Caco-2 (cell line): ENCODE measurements at regions not wholly inside any gene's neighbourhood (a gene's known extent, or its start where the extent isn't known, plus 50 kb on each side); places are given as distances from the start of the nearest gene placed in this dataset.

ENCODE experiments used
- BruUV-seq: library from RNA; stranded (reverse); fragments of 400-500 nt; replicated peaks from 2 replicates; lab custom pipeline; 2021; lab: Mats Ljungman, UMichigan
- CTCF ChIA-PET: fragments of 300-600 bp; sonication (Branson Sonifier 250); formaldehyde crosslinking; loops from one replicate; lab custom pipeline; 2022; ENCODE audit warnings: antibody characterized with exemption; lab: Charles Lee
- POLR2A ChIA-PET: fragments of 300-600 bp; sonication (Branson Sonifier 250); formaldehyde crosslinking; loops from one replicate; lab custom pipeline; 2022; ENCODE audit warnings: antibody characterized with exemption; lab: Charles Lee
- DNase-seq, 2 experiments: peaks; one replicate each; pipeline versions ENCODE4 v3.0.0 to v3.0.0-alpha.2; 2020 to 2022
- H3K27me3 ChIP-seq: replicated peaks from 2 replicates; pipeline ENCODE4 v1.6.0; 2011; ENCODE audit warnings: low read length; ENCODE audit not compliant: control insufficient read depth, insufficient read depth
- H3K36me3 ChIP-seq: 2 replicates; pipeline ENCODE4 v1.5.1; 2011; ENCODE audit warnings: low read length; ENCODE audit not compliant: control insufficient read depth, insufficient read depth
- H3K4me1 ChIP-seq: fragments of 250-450 bp; sonication (Bioruptor Pico); 2 replicates; pipeline ENCODE4 v1.5.1; 2020; ENCODE audit warnings: mild to moderate bottlenecking
- H3K4me3 ChIP-seq: 2 replicates; pipeline ENCODE4 v1.5.1; 2011; ENCODE audit warnings: low read depth, mild to moderate bottlenecking, control low read depth, low read length
- H3K9me3 ChIP-seq: fragments of 250-450 bp; sonication (Bioruptor Pico); 2 replicates; pipeline ENCODE4 v1.5.1; 2020; ENCODE audit warnings: mild to moderate bottlenecking, moderate library complexity
- H3K27ac Mint-ChIP-seq: one replicate; pipeline ENCODE4 v1.8.0; 2022; ENCODE audit warnings: mixed read lengths; ENCODE audit not compliant: unreplicated experiment
- H3K27me3 Mint-ChIP-seq: one replicate; pipeline ENCODE4 v1.8.0; 2022; ENCODE audit warnings: mixed read lengths; ENCODE audit not compliant: insufficient read depth, unreplicated experiment
- H3K36me3 Mint-ChIP-seq: one replicate; pipeline ENCODE4 v1.8.0; 2022; ENCODE audit warnings: mild to moderate bottlenecking, mixed read lengths; ENCODE audit not compliant: insufficient read depth, unreplicated experiment
- H3K4me1 Mint-ChIP-seq: one replicate; pipeline ENCODE4 v1.8.0; 2022; ENCODE audit warnings: low read depth, mixed read lengths; ENCODE audit not compliant: unreplicated experiment
- H3K4me3 Mint-ChIP-seq: one replicate; pipeline ENCODE4 v1.8.0; 2022; ENCODE audit warnings: mild to moderate bottlenecking, moderate library complexity, mixed read lengths; ENCODE audit not compliant: unreplicated experiment
- H3K9me3 Mint-ChIP-seq: one replicate; pipeline ENCODE4 v1.8.0; 2022; ENCODE audit warnings: mixed read lengths; ENCODE audit not compliant: unreplicated experiment
- intact Hi-C: fragments of 100-400 bp; cut with micrococcal nuclease; formaldehyde crosslinking; loops from one replicate; pipeline ENCODE4 v1.10.0; 2022; ENCODE audit not compliant: unreplicated experiment
- TF ChIP-seq, protein P1 (sequence below), 2 experiments: fragments of 200-600 bp in 1 of 2; IDR thresholded peaks; 1 replicate in 1 of 2; 2 replicates in 1 of 2; pipeline versions ENCODE4 v1.5.1 to v1.8.0; 2011 to 2022; ENCODE audit warnings: antibody characterized with exemption in 1 of 2, control low read depth in 1 of 2, inconsistent platforms in 1 of 2, low read depth in 1 of 2, low read length in 1 of 2, mild to moderate bottlenecking in 1 of 2, moderate library complexity in 1 of 2; ENCODE audit not compliant: insufficient read depth in 1 of 2, severe bottlenecking in 1 of 2, unreplicated experiment in 1 of 2

DNA sequence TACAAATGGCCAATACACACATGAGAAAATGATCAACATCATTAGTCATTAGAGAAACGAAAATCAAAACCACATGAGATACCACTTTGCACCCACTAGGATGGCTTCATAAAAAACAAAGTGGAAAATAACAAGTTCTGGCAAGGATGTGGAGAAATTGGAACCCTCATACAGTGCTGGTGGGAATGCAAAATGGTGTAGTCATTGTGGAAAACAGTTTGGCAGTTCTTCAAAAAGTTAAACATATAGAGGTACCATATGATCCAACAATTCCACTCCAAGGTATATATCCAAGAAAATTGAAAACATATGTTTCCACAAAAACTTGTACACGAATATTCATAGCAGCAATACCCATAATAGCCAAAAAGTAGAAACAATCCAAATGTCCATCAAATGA, 231.6 kb upstream of the CSF3R start:
- intact Hi-C loops = no loop called here
- H3K9me3 ChIP-seq = no peaks in the 10 kb centered on the region
- no peak for DNase-seq
- H3K9me3 Mint-ChIP-seq = no peaks in the 10 kb centered on the region
- no peaks in the 10 kb centered on the region for H3K27me3 ChIP-seq
- no peak overlapping the region for H3K4me3 Mint-ChIP-seq
- BruUV-seq = no TSS peak
- CTCF ChIA-PET = no interaction called here
- POLR2A ChIA-PET = no interaction called here
- H3K27ac Mint-ChIP-seq = no peak overlapping the region
- no peaks in the 10 kb centered on the region for H3K36me3 Mint-ChIP-seq
- H3K4me1 ChIP-seq = no peaks in the 10 kb centered on the region
- H3K27me3 Mint-ChIP-seq = peaks cover 6% of the 10 kb centered on the region
- no peaks in the 10 kb centered on the region for H3K4me1 Mint-ChIP-seq
- TF ChIP-seq, protein P1, sequence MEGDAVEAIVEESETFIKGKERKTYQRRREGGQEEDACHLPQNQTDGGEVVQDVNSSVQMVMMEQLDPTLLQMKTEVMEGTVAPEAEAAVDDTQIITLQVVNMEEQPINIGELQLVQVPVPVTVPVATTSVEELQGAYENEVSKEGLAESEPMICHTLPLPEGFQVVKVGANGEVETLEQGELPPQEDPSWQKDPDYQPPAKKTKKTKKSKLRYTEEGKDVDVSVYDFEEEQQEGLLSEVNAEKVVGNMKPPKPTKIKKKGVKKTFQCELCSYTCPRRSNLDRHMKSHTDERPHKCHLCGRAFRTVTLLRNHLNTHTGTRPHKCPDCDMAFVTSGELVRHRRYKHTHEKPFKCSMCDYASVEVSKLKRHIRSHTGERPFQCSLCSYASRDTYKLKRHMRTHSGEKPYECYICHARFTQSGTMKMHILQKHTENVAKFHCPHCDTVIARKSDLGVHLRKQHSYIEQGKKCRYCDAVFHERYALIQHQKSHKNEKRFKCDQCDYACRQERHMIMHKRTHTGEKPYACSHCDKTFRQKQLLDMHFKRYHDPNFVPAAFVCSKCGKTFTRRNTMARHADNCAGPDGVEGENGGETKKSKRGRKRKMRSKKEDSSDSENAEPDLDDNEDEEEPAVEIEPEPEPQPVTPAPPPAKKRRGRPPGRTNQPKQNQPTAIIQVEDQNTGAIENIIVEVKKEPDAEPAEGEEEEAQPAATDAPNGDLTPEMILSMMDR (IDR thresholded peaks at IDR 0.05; ENCODE audit: insufficient read depth in 1 of 2, low read depth in 1 of 2, low read length in 1 of 2, severe bottlenecking in 1 of 2, unreplicated experiment in 1 of 2) = no peak
- H3K36me3 ChIP-seq = no peaks in the 10 kb centered on the region
- no peak overlapping the region for H3K4me3 ChIP-seq

DNA sequence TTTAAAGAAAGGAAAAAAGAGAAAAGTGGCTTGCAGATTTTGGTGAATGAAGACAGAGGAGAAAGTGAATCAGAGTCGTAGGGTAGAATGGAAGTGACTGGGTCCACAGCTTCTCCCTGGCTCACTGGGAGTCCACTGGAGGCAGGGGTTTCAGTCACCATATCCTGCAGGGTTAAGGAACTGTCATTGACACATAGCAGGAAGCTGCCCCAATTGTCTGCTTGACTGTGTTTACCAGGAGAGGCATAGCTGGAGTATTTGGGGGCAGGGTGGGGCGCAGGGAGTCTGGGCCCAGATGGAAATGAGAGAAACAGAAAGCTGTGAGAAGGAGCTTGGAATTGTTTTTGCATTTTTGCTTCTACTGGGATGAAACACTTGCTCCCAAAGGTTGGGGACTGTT, 228.8 kb upstream of the CSF3R start:
- Histone ChIP-seq H3K4me3 (no peak overlapping the region), H3K4me1 (no peaks in the 10 kb centered on the region), H3K27me3 (no peaks in the 10 kb centered on the region), H3K9me3 (no peaks in the 10 kb centered on the region), H3K36me3 (no peaks in the 10 kb centered on the region)
- Mint-ChIP-seq H3K27me3 (peaks cover 11% of the 10 kb centered on the region), H3K27ac (no peak overlapping the region), H3K4me3 (no peak overlapping the region), H3K36me3 (no peaks in the 10 kb centered on the region), H3K4me1 (no peaks in the 10 kb centered on the region), H3K9me3 (no peaks in the 10 kb centered on the region)
- TF ChIP-seq, protein P1 (IDR thresholded peaks at IDR 0.05; ENCODE audit: insufficient read depth in 1 of 2, low read depth in 1 of 2, low read length in 1 of 2, severe bottlenecking in 1 of 2, unreplicated experiment in 1 of 2) = no peak
- DNase-seq = no peak
- ChIA-PET CTCF (no interaction called here), POLR2A (no interaction called here)
- BruUV-seq = no TSS peak
- intact Hi-C loops = no loop called here

DNA sequence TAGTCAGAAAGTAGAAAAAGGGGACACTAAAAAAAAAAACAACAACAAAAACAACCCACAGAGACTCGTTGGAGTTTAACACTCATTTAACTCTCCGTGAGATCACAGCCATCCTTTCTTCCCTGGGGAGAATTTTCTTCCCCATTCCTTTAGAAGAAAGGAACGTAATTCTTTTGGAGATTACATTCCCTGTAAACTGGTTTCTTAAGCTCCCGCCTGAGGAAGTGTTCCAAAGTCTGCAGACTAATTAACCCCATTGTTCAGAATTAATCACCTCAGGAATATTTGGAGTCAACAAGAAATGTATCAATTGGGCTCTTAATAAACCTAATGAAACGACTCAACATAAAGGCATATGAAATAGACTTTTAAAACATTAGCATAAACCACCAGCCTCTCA, 228.2 kb upstream of the CSF3R start:
- no peaks in the 10 kb centered on the region for H3K36me3 Mint-ChIP-seq
- H3K27me3 Mint-ChIP-seq = peaks cover 15% of the 10 kb centered on the region
- no peaks in the 10 kb centered on the region for H3K9me3 Mint-ChIP-seq
- intact Hi-C loops = no loop called here
- TF ChIP-seq, protein P1 (IDR thresholded peaks at IDR 0.05; ENCODE audit: insufficient read depth in 1 of 2, low read depth in 1 of 2, low read length in 1 of 2, severe bottlenecking in 1 of 2, unreplicated experiment in 1 of 2) = no peak
- Histone ChIP-seq H3K4me3 (no peak overlapping the region), H3K4me1 (no peaks in the 10 kb centered on the region), H3K27me3 (no peaks in the 10 kb centered on the region), H3K36me3 (no peaks in the 10 kb centered on the region), H3K9me3 (no peaks in the 10 kb centered on the region)
- no peak overlapping the region for H3K4me3 Mint-ChIP-seq
- CTCF ChIA-PET = interaction anchor here (0.6 kb wide), 1 partner anchor 155 kb away, joined by 3 read pairs; no protein-coding TSS in a partner anchor
- no peak overlapping the region for H3K27ac Mint-ChIP-seq
- no peak for DNase-seq
- no peaks in the 10 kb centered on the region for H3K4me1 Mint-ChIP-seq
- POLR2A ChIA-PET = no interaction called here
- no TSS peak for BruUV-seq
